ENCODE measurements at regions not wholly inside any gene's neighbourhood (a gene's known extent, or its start where the extent isn't known, plus 50 kb on each side); places are given as distances from the start of the nearest gene placed in this dataset.

DNA sequence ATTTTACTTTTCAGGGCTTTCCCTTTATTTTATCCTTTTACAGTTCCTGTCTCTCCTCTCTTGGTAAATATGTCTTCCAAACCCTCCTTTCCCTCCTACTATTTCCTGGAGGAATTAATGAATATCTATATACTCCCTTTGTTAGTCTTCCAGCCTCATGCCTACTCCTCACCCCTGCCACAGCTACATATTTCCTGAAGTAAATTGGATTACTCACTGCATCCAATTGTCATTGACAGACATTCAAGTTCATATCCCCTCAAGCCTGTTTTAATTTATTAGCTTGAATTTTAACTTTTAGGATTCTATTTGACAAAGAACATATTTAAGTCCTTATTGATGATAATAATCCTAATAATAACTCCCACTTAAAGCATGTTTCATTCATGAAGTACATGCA lies 314.5 kb downstream of the TMEM161B start:
- Histone ChIP-seq H3K36me3 (replicated peaks in 1 of 2; ENCODE audit: insufficient read depth in 1 of 2, low read depth in 2 of 2) (no peaks in the 10 kb centered on the region), H3K27ac (no peak overlapping the region), H3K4me1 (no peaks in the 10 kb centered on the region), H3K4me3 (no peak overlapping the region), H3K9me3 (no peaks in the 10 kb centered on the region), H3K27me3 (no peaks in the 10 kb centered on the region)
- DNase-seq = no peak
- ATAC-seq = no peak
- intact Hi-C loops (cut with DNase I) = no loop called here
- TF ChIP-seq POLR2A (IDR thresholded peaks at IDR 0.05) = no peak
- no peak for TF ChIP-seq CTCF (IDR thresholded peaks at IDR 0.05)

GRCh38 chr5:87951661-87952060 lies 317.0 kb downstream of the TMEM161B start:
- no peak overlapping the region for H3K27ac ChIP-seq
- TF ChIP-seq CTCF (IDR thresholded peaks at IDR 0.05) = no peak
- DNase-seq (no peak), ATAC-seq (no peak)
- no peaks in the 10 kb centered on the region for H3K4me1 ChIP-seq
- H3K9me3 ChIP-seq = no peaks in the 10 kb centered on the region
- WGBS, 2 donors = 77 to 80% methylated on average over 1 of the region's 1 CpG
- H3K36me3 ChIP-seq (replicated peaks in 1 of 2; ENCODE audit: insufficient read depth in 1 of 2, low read depth in 2 of 2) = no peaks in the 10 kb centered on the region
- intact Hi-C loops (cut with DNase I) = no loop called here
- no peak overlapping the region for H3K4me3 ChIP-seq
- H3K27me3 ChIP-seq = no peaks in the 10 kb centered on the region

- DNase-seq (no peak), ATAC-seq (no peak)
- no peaks in the 10 kb centered on the region for H3K36me3 ChIP-seq (replicated peaks in 1 of 2; ENCODE audit: insufficient read depth in 1 of 2, low read depth in 2 of 2)
- 38 to 48% methylated on average over 10 of the region's 10 CpGs for WGBS, 2 donors
- no peaks in the 10 kb centered on the region for H3K9me3 ChIP-seq
- no peaks in the 10 kb centered on the region for H3K4me1 ChIP-seq
- no peaks in the 10 kb centered on the region for H3K27me3 ChIP-seq
- TF ChIP-seq POLR2A (IDR thresholded peaks at IDR 0.05) (no peak), CTCF (IDR thresholded peaks at IDR 0.05) (no peak)
- H3K4me3 ChIP-seq = no peak overlapping the region
- no peak overlapping the region for H3K27ac ChIP-seq
- intact Hi-C loops (cut with DNase I) = no loop called here
Measured at GRCh38 chr5:87949676-87950631, 318.7 kb downstream of the TMEM161B start.

DNA sequence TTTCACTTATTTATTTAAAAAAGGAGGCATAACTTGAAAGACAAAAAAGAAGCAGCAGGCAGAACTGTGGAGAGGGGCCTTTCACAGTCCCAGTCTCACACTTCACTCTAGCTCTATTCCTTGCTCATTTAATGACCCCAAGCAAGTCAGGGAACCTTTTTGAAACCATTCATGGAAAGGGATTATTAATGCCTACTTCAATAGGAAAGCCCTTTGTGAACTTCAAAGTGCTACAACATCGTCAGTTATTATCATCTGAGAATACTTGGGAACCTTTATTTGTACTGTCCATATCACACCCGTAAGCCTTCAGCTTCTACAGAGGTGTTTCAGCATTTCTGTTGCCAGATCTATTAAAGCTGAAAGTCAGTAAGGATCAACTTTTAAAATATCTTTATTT lies 320.2 kb downstream of the TMEM161B start:
- H3K4me3 ChIP-seq = no peak overlapping the region
- TF ChIP-seq POLR2A (IDR thresholded peaks at IDR 0.05) = no peak
- no peak for TF ChIP-seq CTCF (IDR thresholded peaks at IDR 0.05)
- no peaks in the 10 kb centered on the region for H3K36me3 ChIP-seq (replicated peaks in 1 of 2; ENCODE audit: insufficient read depth in 1 of 2, low read depth in 2 of 2)
- DNase-seq (no peak), ATAC-seq (no peak)
- H3K27ac ChIP-seq = no peak overlapping the region
- intact Hi-C loops (cut with DNase I) = no loop called here
- WGBS, 2 donors = 44 to 50% methylated on average over 2 of the region's 2 CpGs
- no peaks in the 10 kb centered on the region for H3K4me1 ChIP-seq
- H3K9me3 ChIP-seq = no peaks in the 10 kb centered on the region
- no peaks in the 10 kb centered on the region for H3K27me3 ChIP-seq

- intact Hi-C loops (cut with DNase I) = no loop called here
- 34 to 36% methylated on average over 4 of the region's 4 CpGs for WGBS, 2 donors
- Histone ChIP-seq H3K27ac (no peak overlapping the region), H3K9me3 (no peaks in the 10 kb centered on the region), H3K4me3 (no peak overlapping the region), H3K4me1 (no peaks in the 10 kb centered on the region), H3K36me3 (replicated peaks in 1 of 2; ENCODE audit: insufficient read depth in 1 of 2, low read depth in 2 of 2) (no peaks in the 10 kb centered on the region), H3K27me3 (no peaks in the 10 kb centered on the region)
- ATAC-seq (no peak), DNase-seq (no peak)
- no peak for TF ChIP-seq POLR2A (IDR thresholded peaks at IDR 0.05)
- TF ChIP-seq CTCF (IDR thresholded peaks at IDR 0.05) = no peak
Measured at GRCh38 chr5:87946271-87946670, 322.4 kb downstream of the TMEM161B start.

Data from body of pancreas (tissue), 4 donors.